ENCODE measurements at regions not wholly inside any gene's neighbourhood (a gene's known extent, or its start where the extent isn't known, plus 50 kb on each side); places are given as distances from the start of the nearest gene placed in this dataset.

DNA sequence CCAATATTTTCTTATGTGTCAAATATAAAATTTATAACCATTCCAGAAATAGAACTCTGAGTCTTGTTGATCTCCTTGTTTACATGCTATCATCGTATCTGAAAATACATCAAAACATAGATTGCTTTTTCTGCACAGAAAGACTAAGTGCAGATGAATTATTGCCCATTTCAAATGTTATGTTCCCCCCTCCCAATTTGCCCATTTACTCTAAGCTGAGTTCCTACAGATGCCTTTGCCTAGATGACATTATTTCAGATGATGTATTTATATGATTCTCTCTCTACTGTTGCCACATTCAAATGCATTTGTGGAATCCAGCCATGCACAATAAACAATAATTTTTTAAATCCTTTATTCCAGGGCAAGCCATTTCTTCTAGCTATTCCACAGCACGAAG is 810.1 kb upstream of the MGAT4C start:
- no peak overlapping the region for H3K4me3 ChIP-seq (IDR thresholded peaks at IDR 0.05; ENCODE audit: insufficient read depth, low read depth, low read length)
- H3K4me2 ChIP-seq = no peak overlapping the region
- H4K20me1 ChIP-seq (ENCODE audit: insufficient read depth) = no peaks in the 10 kb centered on the region
- no peak overlapping the region for H3K9ac ChIP-seq
- TF ChIP-seq, protein P1, sequence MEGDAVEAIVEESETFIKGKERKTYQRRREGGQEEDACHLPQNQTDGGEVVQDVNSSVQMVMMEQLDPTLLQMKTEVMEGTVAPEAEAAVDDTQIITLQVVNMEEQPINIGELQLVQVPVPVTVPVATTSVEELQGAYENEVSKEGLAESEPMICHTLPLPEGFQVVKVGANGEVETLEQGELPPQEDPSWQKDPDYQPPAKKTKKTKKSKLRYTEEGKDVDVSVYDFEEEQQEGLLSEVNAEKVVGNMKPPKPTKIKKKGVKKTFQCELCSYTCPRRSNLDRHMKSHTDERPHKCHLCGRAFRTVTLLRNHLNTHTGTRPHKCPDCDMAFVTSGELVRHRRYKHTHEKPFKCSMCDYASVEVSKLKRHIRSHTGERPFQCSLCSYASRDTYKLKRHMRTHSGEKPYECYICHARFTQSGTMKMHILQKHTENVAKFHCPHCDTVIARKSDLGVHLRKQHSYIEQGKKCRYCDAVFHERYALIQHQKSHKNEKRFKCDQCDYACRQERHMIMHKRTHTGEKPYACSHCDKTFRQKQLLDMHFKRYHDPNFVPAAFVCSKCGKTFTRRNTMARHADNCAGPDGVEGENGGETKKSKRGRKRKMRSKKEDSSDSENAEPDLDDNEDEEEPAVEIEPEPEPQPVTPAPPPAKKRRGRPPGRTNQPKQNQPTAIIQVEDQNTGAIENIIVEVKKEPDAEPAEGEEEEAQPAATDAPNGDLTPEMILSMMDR (conservative IDR thresholded peaks at IDR 0.05; ENCODE audit: low read depth, low read length) = no peak
- H3K36me3 ChIP-seq (ENCODE audit: insufficient read depth) = no peaks in the 10 kb centered on the region
- H3K79me2 ChIP-seq (ENCODE audit: insufficient read depth, low read depth) = no peaks in the 10 kb centered on the region
- H3K27ac ChIP-seq = no peak overlapping the region
- no peaks in the 10 kb centered on the region for H3K27me3 ChIP-seq (ENCODE audit: insufficient read depth, low read depth)
- H3K4me1 ChIP-seq (ENCODE audit: low read depth, poor library complexity, severe bottlenecking) = no peaks in the 10 kb centered on the region
- H2AFZ ChIP-seq (ENCODE audit: low read depth) = no peak overlapping the region

DNA sequence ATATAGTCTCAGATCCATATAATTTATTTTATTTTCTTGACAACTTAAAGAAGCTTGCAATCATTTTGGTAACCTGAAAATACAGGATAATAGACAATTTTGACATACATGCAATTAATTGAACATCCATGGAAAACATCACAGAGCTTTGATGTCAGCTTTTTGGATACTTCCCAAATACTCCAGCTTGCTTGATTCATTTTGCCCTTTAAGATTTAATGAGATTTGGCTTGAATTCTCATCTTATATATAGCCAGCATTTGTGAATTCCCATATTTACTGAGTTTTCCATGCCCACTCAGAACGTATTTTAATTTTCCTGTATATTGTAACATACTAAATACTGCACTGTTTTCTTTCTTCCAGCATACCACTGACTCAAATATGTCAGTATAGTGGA is 803.0 kb upstream of the MGAT4C start:
- Histone ChIP-seq H3K4me2 (no peak overlapping the region), H3K27ac (no peak overlapping the region), H3K27me3 (ENCODE audit: insufficient read depth, low read depth) (no peaks in the 10 kb centered on the region), H3K9ac (no peak overlapping the region), H3K4me1 (ENCODE audit: low read depth, poor library complexity, severe bottlenecking) (no peaks in the 10 kb centered on the region), H4K20me1 (ENCODE audit: insufficient read depth) (no peaks in the 10 kb centered on the region), H3K36me3 (ENCODE audit: insufficient read depth) (no peaks in the 10 kb centered on the region), H2AFZ (ENCODE audit: low read depth) (no peak overlapping the region), H3K4me3 (IDR thresholded peaks at IDR 0.05; ENCODE audit: insufficient read depth, low read depth, low read length) (no peak overlapping the region), H3K79me2 (ENCODE audit: insufficient read depth, low read depth) (no peaks in the 10 kb centered on the region)
- TF ChIP-seq, protein P1 (conservative IDR thresholded peaks at IDR 0.05; ENCODE audit: low read depth, low read length) = no peak

DNA sequence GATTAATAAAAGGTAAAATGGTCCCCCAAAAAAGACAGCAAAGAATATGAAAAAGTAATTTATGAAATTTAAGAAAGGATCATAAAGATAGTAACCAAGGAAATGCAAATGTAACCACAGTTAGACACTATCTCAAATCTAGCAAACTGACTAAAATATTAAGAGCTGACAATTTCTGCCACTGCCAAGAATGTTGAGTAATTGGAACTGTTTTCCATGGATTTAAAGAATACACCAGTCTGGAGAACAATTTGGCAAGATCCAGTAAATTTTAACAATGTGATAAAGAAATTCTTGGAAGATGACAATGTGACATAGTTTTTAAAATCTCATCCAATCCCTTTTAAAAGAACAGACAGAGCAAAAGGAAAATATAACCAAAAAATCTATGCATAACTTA is 798.0 kb upstream of the MGAT4C start:
- Histone ChIP-seq H3K4me3 (IDR thresholded peaks at IDR 0.05; ENCODE audit: insufficient read depth, low read depth, low read length) (no peak overlapping the region), H3K27ac (no peak overlapping the region)
- TF ChIP-seq, protein P1 (conservative IDR thresholded peaks at IDR 0.05; ENCODE audit: low read depth, low read length) = no peak

DNA sequence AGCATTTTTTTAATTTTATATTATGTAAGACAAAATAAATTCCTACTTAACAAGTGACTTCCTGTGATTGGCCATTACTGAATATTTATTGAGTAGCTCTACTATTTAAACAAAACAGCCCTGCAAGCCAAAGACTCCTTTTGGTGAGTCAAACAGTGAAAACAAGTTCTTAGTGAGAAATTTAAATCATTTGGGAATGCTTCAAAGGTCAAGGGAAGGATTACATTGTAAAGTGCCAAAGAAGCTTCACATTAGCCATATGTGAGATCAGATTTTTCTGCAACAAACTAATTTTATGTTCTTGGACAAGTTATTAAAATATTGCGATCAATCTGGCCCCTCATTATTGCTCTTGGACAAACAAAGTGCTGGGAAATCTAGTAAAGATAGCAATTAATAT is 795.4 kb upstream of the MGAT4C start:
- no peaks in the 10 kb centered on the region for H3K79me2 ChIP-seq (ENCODE audit: insufficient read depth, low read depth)
- no peaks in the 10 kb centered on the region for H4K20me1 ChIP-seq (ENCODE audit: insufficient read depth)
- no peaks in the 10 kb centered on the region for H3K4me1 ChIP-seq (ENCODE audit: low read depth, poor library complexity, severe bottlenecking)
- TF ChIP-seq, protein P1 (conservative IDR thresholded peaks at IDR 0.05; ENCODE audit: low read depth, low read length) = no peak
- H3K36me3 ChIP-seq (ENCODE audit: insufficient read depth) = no peaks in the 10 kb centered on the region
- no peak overlapping the region for H2AFZ ChIP-seq (ENCODE audit: low read depth)
- no peak overlapping the region for H3K27ac ChIP-seq
- no peak overlapping the region for H3K4me3 ChIP-seq (IDR thresholded peaks at IDR 0.05; ENCODE audit: insufficient read depth, low read depth, low read length)
- no peak overlapping the region for H3K9ac ChIP-seq
- no peak overlapping the region for H3K4me2 ChIP-seq
- H3K27me3 ChIP-seq (ENCODE audit: insufficient read depth, low read depth) = no peaks in the 10 kb centered on the region

More for the DNA sequence above, 798.0 kb upstream of the MGAT4C start:
- H4K20me1 ChIP-seq (ENCODE audit: insufficient read depth) = no peaks in the 10 kb centered on the region
- H3K36me3 ChIP-seq (ENCODE audit: insufficient read depth) = no peaks in the 10 kb centered on the region
- H3K9ac ChIP-seq = no peak overlapping the region
- H3K79me2 ChIP-seq (ENCODE audit: insufficient read depth, low read depth) = no peaks in the 10 kb centered on the region
- no peaks in the 10 kb centered on the region for H3K27me3 ChIP-seq (ENCODE audit: insufficient read depth, low read depth)
- H3K4me2 ChIP-seq = no peak overlapping the region
- no peaks in the 10 kb centered on the region for H3K4me1 ChIP-seq (ENCODE audit: low read depth, poor library complexity, severe bottlenecking)
- H2AFZ ChIP-seq (ENCODE audit: low read depth) = no peak overlapping the region

Measured in KMS-11 (cell line).